ENCODE measurements at regions not wholly inside any gene's neighbourhood (a gene's known extent, or its start where the extent isn't known, plus 50 kb on each side); places are given as distances from the start of the nearest gene placed in this dataset.

DNA sequence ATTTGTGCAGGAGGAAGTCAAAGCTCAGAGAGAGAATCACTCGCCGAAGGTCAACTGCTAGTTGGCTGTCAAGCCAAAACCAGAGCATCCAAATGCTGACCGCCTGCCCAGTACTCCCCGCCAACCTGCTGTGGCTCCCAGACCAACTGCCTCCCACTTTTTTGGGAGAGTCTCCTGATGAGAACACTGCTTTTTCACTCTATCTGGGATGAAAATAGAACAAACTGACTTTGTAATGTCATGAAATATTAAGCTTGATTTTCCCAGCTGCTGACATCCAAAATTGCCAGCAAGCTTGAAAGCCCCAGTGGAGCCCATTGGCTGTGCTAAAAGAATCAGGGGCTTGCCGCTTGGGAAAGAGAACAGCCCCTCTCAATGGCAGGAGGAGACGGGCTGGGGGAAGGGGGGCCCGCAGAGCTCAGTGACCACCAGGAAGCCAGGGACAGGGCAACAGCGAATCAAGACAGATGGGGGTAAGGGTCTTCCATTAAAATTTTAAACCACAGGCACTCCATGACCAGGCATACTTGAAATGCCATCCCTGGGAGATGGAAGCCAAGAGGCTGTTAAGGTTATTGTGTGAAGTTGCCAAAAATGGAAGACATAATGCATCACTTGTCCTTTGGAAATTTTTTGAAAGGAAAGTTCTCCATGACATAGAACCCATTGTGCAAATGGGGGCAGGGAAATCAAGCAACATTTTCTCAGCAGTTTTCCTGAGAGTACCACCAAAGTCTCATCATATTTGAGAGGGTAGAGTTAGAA lies 125.7 kb upstream of the CDH5 start:
- no peak for DNase-seq

DNA sequence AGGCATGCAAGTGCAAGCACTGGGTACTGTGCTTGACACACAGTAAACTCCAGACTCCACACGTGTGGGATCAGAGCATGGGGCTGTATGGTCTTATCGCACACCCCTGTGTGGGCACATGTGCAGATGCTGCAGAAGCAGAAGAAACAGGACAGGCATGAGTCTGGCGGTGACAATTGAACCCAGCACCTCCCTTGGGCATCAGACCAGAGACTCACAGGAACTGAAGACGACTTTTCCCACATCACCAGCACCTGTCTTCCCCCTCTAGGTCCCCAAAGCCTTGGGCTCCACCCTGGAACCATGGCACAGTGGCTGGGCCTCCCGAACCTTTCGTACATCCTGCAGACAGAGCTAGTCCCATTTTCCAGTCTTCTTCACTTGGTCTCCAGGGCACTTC lies 126.4 kb upstream of the CDH5 start:
- no peak for DNase-seq

DNA sequence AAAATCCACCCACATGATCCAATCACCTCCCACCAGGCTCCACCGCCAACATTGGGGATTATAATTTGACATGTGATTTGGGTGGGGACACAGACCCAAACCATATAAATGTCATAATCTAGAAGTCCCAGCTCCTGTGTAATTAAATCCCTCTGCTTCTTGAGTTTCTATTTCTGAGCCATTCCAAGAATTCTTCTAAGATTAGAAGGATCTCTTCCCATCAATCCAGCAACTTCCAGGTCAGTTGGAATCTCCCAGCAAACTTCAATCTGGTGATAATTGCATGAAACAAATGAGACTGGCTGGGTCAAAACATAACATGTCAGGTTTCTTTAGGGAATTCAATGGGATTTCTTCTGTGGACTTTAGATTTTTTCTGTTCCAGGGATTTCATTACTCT lies 127.8 kb upstream of the CDH5 start:
- DNase-seq = no peak

DNA sequence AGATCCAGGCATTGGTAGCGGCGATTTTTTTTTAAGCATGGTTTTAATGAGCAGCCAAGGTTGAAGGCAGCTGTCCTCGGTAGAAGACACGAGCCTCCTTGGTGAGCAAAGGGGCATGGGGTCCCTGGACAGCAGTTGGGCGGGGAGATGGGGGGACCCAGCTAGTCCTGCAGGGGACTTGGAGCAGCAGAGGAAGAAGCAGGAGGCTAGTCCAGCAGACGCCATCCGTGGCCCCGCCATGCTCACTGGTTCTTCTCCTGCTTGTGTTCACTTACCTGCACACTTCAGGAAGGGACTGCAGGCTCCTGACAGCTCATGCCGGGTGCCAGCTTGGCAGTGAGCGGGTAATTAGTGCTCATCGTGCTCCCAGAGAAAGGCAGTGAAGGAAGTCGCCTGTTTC lies 130.2 kb upstream of the CDH5 start:
- DNase-seq = no peak

DNA sequence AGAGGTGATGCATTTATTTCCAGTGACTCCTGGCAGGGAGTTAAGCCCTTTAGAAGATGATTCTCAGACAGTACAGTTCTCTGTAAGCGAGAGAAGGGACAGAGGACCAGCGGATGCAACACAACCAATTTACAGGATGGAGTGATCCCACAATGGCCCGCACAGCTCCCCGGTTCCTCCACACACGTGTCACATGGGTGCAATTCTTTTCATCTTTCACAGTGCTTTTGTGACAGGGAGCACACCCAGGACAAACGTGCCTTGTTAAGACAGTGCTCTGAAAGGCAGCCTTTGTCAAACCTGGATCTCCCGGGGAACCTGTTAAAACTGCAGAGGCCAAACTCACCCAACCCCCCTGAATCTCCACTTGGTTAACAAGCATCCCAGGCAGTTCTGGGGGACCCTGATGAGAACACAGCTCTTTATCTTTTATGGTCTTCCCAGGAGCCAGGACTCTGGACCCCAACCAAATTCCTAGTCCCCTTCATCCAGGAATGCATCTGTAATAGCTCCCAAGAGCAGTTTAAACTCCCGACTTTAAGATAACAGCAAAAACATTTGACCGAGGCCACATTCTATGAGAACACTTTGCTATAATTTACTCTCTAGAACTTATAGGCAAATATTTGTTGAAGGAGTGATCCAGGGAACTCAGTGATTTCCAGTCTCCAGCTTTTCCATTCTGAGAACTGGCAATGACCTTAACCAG lies 134.9 kb upstream of the CDH5 start:
- DNase-seq = no peak

DNA sequence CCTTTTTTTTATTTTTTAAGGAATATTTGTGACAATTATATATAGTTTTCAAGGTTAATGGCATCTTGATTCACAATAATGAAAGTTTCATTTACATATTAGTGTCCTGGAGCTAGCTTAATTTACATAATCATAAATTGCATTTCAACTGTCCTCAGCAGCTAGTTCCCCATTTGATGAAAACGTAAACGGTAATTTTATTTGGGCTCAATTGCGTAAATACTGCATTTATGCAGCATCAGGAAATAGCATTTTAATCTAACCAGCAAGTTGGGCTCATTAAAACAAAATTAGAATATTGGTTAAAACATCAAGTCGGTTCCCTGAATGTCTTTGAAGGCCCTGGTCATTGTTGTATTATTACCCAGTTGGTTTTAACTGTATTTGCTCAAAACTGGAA lies 136.8 kb upstream of the CDH5 start:
- DNase-seq = no peak

DNA sequence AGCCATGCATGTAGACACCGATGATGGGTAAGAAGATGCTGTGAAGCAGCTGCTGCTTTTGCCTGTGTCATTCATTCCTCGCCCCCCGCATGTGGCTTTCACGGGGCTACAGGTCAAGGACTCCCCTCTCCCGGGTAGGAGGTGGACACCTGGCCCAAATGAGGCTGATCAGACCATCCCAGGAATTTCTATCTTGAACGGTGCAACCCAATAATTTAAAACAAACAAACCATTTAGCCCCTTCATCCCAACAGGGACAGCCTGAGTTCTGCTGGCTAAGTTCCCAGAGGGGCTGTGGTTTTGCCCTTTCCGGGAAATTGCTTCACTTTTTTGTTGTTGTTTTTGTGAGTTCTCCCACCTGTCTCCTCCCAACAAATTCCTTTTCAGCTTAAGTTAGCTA lies 137.7 kb upstream of the CDH5 start:
- DNase-seq = no peak

DNA sequence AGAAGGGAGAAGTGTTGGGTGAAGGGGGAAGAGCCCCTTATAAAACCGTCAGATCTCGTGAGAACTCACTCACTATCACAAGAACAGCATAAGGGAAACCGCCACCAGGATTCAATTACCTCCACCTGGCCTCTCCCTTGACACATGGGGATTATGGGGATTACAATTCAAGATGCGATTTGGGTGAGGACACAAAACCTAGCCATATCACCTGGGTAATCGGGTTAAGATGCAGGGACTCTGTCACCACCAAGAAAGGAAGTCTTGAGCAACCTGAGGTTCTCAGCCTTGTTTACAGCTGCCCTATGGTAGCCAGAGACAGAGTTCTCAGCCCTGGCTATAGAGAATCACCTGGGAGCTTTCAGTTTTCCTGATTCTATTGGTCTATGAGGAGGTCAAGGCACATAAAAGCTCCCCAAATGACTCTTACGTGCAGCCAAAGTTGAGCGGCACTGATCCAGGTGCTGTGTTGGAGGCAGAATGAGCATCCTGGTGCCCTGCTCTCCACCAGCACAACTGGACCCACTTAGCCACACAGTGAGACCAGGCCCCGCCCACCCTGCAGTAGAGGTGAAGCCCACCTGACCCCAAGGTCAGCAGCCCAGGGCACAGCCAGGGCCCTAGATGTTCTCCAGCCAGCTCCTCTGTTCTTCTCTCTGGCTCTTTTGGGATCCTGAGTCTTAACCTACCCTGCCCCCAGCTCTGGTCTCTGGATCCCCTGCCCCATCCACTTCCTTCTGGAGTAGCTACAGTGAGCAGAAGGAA lies 138.5 kb upstream of the CDH5 start:
- no peak for DNase-seq

DNA sequence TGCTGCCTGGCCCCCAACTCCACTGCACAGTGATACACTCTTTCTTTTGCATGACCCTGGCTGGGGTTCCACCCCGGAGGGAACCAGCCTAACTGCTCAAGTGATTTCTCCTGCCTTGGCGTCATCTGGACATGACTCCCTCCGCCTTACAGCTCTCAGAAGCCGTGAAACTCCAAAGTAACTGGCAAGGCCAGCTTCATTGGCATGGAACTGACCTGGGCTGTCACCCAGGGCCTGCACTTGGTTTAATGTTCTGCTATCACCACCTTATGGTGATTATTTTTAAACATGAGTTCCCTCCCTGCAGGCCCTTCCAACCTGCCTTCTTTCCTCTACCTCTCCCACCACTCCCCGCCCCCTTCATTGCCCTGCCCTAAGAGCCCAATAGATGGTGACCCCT lies 139.7 kb upstream of the CDH5 start:
- no peak for DNase-seq

DNA sequence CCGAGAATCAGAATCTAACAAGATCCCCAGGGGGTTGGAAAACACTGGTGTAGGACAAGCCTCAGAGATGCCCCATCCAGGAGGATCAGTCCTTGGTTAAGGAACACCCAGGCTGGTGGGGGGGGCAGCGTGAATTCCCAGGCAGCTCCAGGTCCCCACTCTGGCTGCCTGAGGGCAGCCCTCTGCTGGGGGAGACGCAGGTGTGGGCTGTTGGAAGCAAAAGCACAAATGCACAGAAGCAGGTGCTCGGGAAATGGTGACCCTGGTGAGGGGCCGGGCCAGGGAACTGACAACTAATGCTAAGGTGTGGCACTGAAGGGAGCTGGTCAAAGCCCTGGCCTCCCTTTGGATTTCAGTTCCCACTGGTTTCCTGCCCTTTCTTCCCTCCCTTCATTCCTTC lies 140.8 kb upstream of the CDH5 start:
- no peak for DNase-seq

DNA sequence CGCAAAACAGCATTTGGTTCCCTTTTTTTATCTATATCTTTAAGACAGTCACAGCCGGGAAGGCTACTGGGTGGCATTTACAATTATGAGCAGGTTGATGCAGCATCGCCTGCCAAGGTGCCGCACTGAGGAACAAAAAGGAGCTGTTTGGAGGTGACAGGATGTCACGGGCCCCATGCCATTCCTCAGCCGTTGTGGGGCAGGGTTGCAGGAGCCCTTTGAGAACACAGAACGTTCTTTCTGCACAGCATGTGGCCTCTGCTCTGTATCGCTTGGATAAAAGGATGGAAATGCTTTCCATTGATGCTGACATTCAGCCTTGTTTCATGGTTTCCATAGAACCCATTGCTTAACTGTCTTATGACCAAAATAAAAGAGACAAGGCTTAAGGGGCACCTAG lies 141.9 kb upstream of the CDH5 start:
- no peak for DNase-seq

DNA sequence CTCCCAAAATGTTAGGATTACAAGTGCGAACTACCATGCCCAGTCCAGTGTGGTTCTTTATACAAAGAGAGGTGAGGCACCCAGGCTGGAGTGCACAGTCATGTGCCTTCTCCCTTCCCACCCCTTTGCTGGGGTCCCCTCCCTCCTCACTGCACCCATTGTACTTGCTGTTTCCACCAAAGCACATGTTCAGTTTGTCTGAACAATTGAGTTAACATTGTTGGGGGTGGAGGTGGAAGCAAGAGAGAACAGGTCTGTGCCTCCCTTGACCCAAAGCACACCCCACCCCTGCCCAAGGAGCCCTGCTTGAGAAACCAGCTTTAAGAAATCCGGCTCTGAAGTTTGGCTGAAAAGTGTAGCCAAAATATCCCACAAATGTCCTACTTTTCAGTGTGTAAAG lies 142.3 kb upstream of the CDH5 start:
- DNase-seq = no peak

DNA sequence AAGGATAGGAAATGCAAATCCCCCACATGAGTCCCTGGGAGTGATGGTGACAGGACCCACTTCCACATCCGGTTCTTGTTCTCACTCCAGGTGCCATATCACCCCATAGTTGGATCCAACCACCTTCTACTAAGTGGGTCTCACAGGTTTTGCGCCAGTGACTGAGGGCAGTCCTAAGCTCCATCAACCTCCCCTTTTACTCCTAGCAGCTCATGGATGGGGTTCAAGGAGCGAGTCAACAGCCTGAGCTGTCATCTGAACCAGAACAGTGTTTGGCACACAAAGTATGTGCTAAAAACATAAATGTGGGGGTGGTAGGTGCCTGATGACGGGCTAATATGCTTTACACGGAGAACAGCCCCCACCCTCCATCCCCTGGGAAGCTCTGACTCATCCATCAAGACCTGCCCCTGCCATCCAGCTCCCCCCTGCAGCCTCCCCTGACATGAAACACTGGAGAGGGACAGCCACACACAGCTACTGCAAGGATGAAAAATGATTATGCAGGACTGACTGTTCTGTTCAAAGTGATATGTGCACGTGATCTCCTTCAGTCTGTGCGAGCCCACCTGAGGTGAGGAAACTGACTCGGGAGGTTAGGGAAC lies 143.2 kb upstream of the CDH5 start:
- DNase-seq = no peak

DNA sequence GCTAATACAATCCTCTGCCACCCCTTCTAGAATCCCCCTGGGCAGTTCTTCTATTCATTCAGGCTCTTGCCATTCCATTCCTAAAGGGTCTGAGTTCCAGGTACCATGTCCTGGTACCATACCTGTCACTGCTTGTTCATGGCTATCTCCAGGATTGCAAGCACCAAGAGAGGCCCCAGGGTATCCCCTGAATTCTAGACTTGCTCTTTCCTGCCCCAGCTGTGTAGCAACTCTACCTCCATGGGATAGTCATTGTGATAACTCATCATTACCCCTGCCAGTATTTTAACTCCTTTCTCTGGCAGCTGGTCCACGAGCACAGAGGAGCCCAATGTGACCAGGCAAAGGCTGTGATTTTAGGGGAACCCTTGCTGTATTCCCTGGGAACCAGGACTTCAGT lies 143.7 kb upstream of the CDH5 start:
- no peak for DNase-seq

DNA sequence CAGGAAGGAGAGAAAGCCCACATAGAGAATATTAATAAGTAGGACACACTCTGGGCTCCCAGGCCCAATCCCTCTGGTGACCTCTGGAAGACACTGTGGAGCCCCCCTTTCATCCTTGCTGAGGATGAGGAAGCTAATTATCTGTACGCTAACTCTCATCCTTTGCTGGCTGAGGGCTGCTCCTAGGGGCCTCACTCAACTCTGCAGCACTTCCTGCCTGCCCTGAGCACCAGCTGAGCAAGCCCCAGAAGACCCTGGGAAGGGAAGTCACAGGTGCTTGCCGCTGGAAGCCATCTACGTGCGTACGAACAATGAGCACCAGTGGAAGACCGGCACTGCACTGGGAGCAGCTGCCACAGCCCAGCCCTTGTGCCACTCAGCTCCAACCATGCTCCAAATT lies 145.8 kb upstream of the CDH5 start:
- DNase-seq = no peak

DNA sequence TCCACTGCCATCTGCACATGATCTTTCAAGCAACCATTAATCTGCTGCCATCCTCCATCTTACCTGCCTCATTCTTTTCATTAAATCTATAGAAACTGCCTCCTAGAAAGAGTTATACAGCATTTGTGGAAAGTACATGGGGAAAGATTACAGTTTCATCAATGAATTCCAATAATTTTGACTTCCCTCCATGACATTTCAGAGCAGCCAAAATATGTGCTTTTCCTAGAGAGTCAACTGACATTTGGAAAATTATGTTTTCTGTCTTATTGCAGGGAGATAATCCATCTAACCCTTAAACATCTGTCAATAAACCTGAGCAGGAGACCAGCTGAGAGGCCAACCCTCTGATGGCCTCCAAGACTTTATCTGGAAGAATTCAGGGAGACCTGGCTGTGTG lies 147.0 kb upstream of the CDH5 start:
- no peak for DNase-seq

DNA sequence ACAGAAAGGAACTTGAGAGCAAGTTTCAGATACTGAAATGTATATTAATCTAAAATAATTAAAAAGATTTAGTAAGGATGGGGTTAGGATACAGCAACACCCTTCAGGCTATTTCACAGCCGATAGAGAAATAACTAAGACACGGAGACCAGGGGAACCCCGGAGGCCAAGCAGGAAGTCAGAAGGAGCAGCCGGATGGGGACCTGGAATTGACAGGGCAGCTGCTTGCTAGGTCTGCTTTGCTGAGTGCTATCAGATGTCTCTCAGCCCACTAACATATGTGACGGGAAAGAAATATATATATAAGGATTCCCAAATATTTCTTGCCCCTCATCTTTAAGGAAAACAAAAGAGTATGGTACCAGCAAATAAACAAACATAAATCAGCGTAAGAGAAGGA lies 154.1 kb upstream of the CDH5 start:
- DNase-seq = no peak

DNA sequence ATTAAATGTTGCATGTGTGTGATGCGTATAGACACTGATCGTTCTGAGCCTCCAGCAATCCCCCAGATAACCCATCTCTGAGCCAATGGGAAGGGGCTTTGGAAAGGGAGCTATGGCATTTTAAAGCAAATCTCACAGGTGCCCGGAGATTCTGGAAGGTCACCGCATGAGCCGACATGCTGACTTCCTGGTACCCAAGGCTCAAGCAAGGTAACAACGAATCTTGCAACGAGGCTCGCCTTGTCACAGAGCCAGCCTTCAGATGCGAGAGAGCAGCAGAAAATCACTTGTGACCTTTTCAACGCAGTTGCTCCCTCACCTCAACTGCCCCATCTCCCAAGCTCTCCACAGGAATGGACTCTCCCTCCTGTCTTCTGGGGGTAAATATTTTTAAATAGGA lies 154.8 kb upstream of the CDH5 start:
- no peak for DNase-seq

DNA sequence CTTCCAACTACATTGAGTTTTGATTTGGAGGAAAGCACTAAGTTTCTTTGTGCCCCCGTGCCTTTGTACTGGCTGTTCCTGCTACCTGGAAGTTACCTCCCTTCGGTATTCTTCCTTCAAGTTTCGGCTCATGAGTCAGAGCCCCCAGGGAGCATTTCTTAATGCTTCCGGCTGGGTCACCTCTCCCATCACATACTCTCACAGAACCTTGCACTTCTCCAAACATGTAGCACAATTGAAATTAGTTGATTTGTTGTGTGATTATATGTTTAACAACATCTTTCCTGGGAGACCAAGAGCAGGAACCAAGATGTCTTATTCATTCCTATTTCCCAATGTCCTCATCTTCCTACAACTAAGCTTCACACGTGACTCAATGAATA lies 158.6 kb upstream of the CDH5 start:
- DNase-seq = no peak

DNA sequence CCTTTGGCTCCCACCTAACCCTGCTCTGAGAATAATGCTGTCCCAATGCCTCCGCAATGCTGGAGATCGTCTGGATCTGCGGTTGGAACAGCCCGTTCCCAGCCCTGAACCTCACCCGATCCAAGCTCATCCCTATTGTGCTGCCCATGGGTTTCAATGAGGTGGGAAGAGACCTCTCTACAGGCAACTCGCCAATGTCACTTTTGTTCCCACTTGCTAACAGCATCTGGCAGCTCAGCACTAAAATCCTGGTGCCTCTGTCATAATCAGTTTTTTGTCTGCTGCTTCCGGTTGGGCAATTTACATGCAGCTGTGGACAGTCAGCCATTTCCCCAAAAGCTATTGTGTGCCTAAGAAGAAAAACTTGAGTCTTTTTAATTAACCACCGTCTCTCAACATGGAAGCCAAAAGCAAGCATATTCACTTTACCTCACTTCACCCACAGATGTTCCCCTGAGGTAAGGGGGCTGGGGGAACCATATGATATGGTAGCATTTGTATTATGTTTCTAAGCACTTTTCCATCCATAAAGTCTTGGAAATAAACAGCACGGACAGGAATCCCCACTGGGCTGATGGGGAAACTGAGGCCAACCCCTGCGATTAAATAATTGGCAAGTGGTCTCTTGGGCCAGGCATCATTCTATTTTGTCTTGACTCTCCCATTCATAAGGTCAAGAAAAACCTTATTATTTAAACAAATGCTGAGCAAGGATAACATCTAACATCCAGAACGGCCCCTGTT lies 159.2 kb upstream of the CDH5 start:
- DNase-seq = no peak

DNA sequence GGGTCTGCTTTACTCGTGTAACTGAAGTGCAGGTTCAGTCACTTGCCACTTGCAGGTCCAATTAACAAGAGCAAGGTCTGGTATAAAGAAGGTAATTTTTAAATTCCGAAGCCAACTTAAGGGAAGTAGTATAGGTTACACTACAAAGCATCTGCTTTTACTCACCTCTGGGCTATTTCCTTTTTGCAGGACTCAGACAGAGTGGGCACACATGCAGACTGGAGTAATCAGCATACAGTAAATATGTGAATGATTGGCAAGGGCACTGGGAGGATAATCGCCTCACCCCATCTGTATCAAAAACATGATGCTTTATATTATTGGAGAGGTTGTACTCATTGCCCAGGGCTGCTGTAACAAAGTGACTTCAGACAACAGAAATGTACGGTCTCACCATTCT lies 160.1 kb upstream of the CDH5 start:
- DNase-seq = no peak

DNA sequence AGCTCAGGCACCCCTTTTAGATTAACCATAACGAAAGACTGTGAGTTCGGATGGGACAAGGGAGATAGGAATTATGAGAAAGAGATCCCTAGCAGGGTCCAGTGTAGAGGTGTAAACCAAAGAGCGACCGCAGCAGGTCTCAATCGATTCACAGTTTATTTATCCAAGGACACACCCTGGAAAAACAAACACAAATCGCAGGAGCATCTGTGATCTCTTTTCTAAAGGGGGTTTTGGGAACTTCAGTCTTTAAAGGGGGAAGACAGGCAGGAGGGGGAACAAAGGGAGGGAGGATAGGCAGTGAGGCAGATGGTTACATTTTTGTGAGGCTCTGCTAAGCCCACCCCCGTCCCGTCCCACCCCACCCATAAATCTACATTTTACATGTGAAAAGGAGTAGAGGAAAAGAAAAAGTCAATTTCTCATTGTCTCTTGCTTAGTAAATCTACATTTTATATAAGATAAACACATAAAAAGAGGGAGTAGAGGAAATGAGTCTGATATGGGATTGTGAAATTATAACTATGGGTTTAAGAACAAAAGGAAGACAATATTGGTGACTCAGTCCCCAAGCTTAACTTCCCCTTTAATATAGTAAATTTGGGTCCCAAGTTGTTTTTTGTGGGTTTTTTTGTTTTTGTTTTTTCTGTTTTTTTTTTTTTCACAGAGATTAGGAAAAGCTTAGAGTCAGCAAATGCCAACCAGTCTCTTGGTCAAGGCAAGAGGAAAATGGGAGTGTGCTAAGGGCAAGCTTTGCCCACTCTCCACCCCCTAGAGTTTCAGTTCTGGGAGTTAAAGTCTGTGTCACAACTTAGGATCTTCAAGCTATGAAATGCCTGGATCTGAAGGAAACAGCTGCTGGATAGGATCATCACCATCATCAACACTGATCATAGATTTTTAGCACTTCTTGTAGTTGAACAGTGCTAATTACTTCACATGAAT lies 160.9 kb upstream of the CDH5 start:
- no peak for DNase-seq
